Fibroblast of lung (primary cell): ENCODE measurements at regions not wholly inside any gene's neighbourhood (a gene's known extent, or its start where the extent isn't known, plus 50 kb on each side); places are given as distances from the start of the nearest gene placed in this dataset.
"Not testable (repeated sequence)": the region's sequence is repeated elsewhere in the genome, so short reads cannot be mapped to it uniquely, and the experiment has no call there.

Experiments
- CTCF ChIP-seq, 2 donors: IDR thresholded peaks in 1 of 2; conservative IDR thresholded peaks in 1 of 2; 1 replicate in 1 of 2; 2 replicates in 1 of 2; pipeline ENCODE4 v1.5.1; 2011 to 2012; ENCODE audit warnings: low read length in 2 of 2, control low read depth in 1 of 2, inconsistent platforms in 1 of 2, low read depth in 1 of 2, mild to moderate bottlenecking in 1 of 2
- EZH2 ChIP-seq: IDR thresholded peaks from 2 replicates; pipeline ENCODE4 v1.5.1; 2012; ENCODE audit warnings: low read length, control low read depth, mild to moderate bottlenecking; ENCODE audit errors: missing control alignments

- TF ChIP-seq CTCF (conservative IDR thresholded peaks at IDR 0.05 in 1 of 2, IDR thresholded peaks at IDR 0.05 in 1 of 2; ENCODE audit: low read depth in 1 of 2, low read length in 2 of 2); EZH2: not testable (repeated sequence)
Measured at GRCh38 chr16:88248761-88249160, 134.0 kb upstream of the ZNF469 start.
